ENCODE measurements at regions not wholly inside any gene's neighbourhood (a gene's known extent, or its start where the extent isn't known, plus 50 kb on each side); places are given as distances from the start of the nearest gene placed in this dataset.

DNA sequence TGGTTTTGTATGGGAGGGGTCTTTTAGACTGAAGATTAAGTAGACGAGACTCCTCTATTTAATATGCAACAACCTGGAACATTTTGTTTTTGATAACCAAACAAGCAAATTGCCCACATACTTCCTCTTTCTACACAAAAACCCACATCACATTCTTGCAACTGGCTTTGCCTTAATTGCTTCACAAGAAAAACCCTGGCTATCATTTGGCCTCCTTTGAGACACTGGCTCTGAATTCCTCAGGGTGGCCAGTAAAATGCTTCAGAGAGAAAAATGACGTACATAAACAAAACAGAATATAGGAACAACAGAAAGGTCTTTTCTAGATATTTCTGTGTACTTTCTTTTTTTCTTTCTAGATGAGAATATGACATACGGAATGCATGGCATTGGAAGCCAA, 103.0 kb downstream of the TRIB2 start:
- DNase-seq = peak; percentile 32
- Mint-ChIP-seq H3K27me3 (ENCODE audit: insufficient read depth) (no peaks in the 10 kb centered on the region), H3K4me3 (peak overlapping the region; percentile 65), H3K36me3 (ENCODE audit: low read depth) (no peaks in the 10 kb centered on the region; the same call in 1 of the 2 replicates), H3K27ac (peak overlapping the region; percentile 96), H3K9me3 (no peaks in the 10 kb centered on the region), H3K4me1 (ENCODE audit: low read depth) (peaks cover 87% of the 10 kb centered on the region)
- TF ChIP-seq, protein P1, sequence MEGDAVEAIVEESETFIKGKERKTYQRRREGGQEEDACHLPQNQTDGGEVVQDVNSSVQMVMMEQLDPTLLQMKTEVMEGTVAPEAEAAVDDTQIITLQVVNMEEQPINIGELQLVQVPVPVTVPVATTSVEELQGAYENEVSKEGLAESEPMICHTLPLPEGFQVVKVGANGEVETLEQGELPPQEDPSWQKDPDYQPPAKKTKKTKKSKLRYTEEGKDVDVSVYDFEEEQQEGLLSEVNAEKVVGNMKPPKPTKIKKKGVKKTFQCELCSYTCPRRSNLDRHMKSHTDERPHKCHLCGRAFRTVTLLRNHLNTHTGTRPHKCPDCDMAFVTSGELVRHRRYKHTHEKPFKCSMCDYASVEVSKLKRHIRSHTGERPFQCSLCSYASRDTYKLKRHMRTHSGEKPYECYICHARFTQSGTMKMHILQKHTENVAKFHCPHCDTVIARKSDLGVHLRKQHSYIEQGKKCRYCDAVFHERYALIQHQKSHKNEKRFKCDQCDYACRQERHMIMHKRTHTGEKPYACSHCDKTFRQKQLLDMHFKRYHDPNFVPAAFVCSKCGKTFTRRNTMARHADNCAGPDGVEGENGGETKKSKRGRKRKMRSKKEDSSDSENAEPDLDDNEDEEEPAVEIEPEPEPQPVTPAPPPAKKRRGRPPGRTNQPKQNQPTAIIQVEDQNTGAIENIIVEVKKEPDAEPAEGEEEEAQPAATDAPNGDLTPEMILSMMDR (IDR thresholded peaks at IDR 0.05) = no peak

DNA sequence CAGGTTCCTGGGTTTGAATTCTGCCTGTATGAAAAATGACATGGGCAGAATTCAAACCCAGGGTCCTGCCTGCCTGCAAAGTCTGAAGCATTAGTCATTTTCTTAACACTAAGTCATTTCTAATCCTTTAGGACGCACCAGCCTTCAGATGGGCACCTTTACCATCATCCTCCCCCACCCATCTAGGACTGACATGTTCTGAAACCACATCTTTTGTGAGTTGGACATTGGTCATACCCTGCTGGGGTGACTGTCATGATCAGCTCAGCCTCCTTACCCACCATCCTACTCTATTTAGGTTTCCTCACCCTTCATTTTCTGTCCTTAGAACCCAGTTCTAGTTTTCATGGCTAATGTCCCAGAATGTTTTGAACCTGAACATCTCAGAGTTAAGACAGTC, 104.9 kb downstream of the TRIB2 start:
- TF ChIP-seq, protein P1 (IDR thresholded peaks at IDR 0.05) = no peak
- Mint-ChIP-seq H3K36me3 (ENCODE audit: low read depth) (no peaks in the 10 kb centered on the region; the same call in 1 of the 2 replicates), H3K4me1 (ENCODE audit: low read depth) (peaks cover 82% of the 10 kb centered on the region), H3K27me3 (ENCODE audit: insufficient read depth) (no peaks in the 10 kb centered on the region), H3K9me3 (no peaks in the 10 kb centered on the region), H3K27ac (peak overlapping the region; percentile 1; the same call in 1 of the 2 replicates), H3K4me3 (no peak overlapping the region)
- DNase-seq = no peak

DNA sequence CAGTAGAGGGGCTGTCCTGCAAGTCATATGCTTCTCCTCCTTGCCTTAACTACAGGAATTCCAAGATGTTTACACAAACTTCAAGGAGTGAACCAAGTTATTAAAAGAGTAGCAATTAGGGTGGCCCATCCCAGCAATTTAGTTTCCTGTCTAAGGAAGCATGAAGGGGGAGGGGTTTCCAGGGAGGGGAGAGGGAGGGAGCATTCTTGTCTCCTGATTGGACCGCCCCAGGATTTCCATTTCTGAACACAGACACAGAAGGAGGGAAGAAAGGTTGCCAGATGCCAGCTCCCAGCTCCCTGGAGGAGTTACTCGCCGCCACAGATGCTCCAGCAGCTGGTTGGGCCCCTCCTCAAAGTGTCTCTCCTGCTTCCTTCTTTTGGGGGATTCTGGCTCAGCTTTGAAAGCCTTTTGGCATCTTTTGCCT, 107.6 kb downstream of the TRIB2 start:
- Mint-ChIP-seq H3K4me3 (no peak overlapping the region), H3K9me3 (no peaks in the 10 kb centered on the region), H3K27me3 (ENCODE audit: insufficient read depth) (no peaks in the 10 kb centered on the region), H3K4me1 (ENCODE audit: low read depth) (peaks cover 55% of the 10 kb centered on the region), H3K27ac (peak overlapping the region; percentile 64; the same call in 1 of the 2 replicates), H3K36me3 (ENCODE audit: low read depth) (no peaks in the 10 kb centered on the region)
- TF ChIP-seq, protein P1 (IDR thresholded peaks at IDR 0.05) = no peak
- DNase-seq = peak; percentile 46

DNA sequence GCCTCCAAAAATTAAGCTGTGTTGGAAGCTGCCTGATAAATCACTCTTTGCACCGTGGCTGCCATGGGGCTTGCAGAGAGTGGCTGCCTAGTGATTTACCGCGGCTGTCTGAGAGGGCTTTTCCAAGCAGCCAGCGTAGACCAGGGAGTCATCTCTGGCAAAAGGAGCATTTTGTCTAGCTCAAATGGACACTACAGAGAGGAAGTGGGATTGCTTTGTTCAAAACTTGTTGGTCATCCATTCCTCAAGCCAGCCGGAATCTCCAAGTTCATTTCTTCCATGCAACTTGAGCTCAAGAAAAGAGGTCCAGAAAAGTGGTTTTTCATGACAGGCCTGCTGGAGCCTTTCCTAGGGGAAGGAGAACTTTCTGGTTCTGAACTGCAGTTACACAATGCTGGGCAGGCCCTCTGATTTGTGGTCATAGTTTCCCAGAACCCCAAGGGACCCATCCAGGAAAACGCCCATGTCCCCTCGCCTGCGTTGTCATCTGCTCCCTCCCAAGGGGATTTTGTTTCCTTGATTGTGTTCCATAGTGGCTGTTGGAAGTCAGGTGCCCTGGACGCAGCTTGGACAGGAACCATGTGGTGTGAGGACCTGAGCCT, 108.1 kb downstream of the TRIB2 start:
- Mint-ChIP-seq H3K4me3 (no peak overlapping the region), H3K4me1 (ENCODE audit: low read depth) (peaks cover 50% of the 10 kb centered on the region), H3K27me3 (ENCODE audit: insufficient read depth) (no peaks in the 10 kb centered on the region), H3K9me3 (no peaks in the 10 kb centered on the region), H3K27ac (peak overlapping the region; percentile 64; the same call in 1 of the 2 replicates), H3K36me3 (ENCODE audit: low read depth) (no peaks in the 10 kb centered on the region)
- TF ChIP-seq, protein P1 (IDR thresholded peaks at IDR 0.05) = no peak
- DNase-seq = no peak

DNA sequence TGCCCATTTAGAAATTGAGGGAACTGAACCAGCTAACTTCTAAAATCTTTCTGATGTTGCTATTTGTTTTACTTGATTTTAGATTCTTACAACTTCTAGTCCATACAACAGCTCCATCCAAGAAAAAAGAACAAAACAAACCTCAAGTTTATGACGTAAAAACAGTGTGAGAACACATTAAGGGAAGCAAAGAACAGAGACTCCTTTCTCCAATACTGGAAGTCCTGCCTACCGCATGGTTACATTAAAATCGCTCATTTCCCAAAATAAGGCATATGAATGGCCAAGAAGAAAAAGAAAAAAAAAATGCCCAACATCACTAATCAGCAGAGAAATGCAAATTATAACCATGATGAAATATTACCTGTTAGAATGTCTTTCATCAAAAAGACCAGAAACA, 110.0 kb downstream of the TRIB2 start:
- Mint-ChIP-seq H3K36me3 (ENCODE audit: low read depth) (no peaks in the 10 kb centered on the region), H3K27ac (no peak overlapping the region), H3K27me3 (ENCODE audit: insufficient read depth) (no peaks in the 10 kb centered on the region), H3K4me1 (ENCODE audit: low read depth) (peaks cover 30% of the 10 kb centered on the region), H3K9me3 (no peaks in the 10 kb centered on the region), H3K4me3 (no peak overlapping the region)
- no peak for DNase-seq
- TF ChIP-seq, protein P1 (IDR thresholded peaks at IDR 0.05) = no peak
